Mucosa of descending colon (tissue), 3 donors: ENCODE measurements at regions not wholly inside any gene's neighbourhood (a gene's known extent, or its start where the extent isn't known, plus 50 kb on each side); places are given as distances from the start of the nearest gene placed in this dataset.

ENCODE experiments used
- ATAC-seq: fragments of 200-7000 bp; cut with Tn5 transposase; one replicate; pipeline ENCODE4 v1.9.1; 2020; ENCODE audit warnings: mild to moderate bottlenecking, moderate library complexity
- DNase-seq, 3 donors: peaks; one replicate each; pipeline ENCODE4 v3.0.0-alpha.2; 2020
- H3K36me3 ChIP-seq: fragments of 200-600 bp; one replicate; pipeline ENCODE4 v1.8.0; 2021; ENCODE audit warnings: low read depth, mild to moderate bottlenecking
- H3K4me1 ChIP-seq: fragments of 200-600 bp; one replicate; pipeline ENCODE4 v1.8.0; 2021; ENCODE audit warnings: low read depth, mild to moderate bottlenecking
- H3K4me3 ChIP-seq: fragments of 200-600 bp; one replicate; pipeline ENCODE4 v1.8.0; 2021; ENCODE audit warnings: mild to moderate bottlenecking
- H3K9me3 ChIP-seq: fragments of 200-600 bp; one replicate; pipeline ENCODE4 v1.8.0; 2021; ENCODE audit warnings: mild to moderate bottlenecking
- CTCF ChIP-seq: fragments of 200-600 bp; IDR thresholded peaks from one replicate; pipeline ENCODE4 v1.8.0; 2022; ENCODE audit warnings: antibody characterized with exemption, mild to moderate bottlenecking
- intact Hi-C, 2 donors: fragments of 100-400 bp; cut with DNase I in 1 of 2; cut with micrococcal nuclease in 1 of 2; formaldehyde crosslinking; loops; one replicate each; pipeline versions ENCODE4 v1.11.0 to v1.11.1; 2022; cut with DNase I, micrococcal nuclease
- donor health status: DM: no; HTN: no; CAD: no; lungs with moderate emphysema.
- donor health status: DM: no; HTN: no; CAD: no.
- donor health status: DM: no; HTN: yes; CAD: no.

- Histone ChIP-seq H3K9me3 (no peaks in the 10 kb centered on the region), H3K36me3 (no peaks in the 10 kb centered on the region), H3K4me3 (no peak overlapping the region), H3K4me1 (no peaks in the 10 kb centered on the region)
- no peak for TF ChIP-seq CTCF
- ATAC-seq, result no peak
- intact Hi-C loops, result no loop called here
- no peak for DNase-seq
These were observed 429.4 kb upstream of the PROK2 start for GRCh38 chr3:72214066-72214951.

GRCh38 chr3:72213296-72214065, 428.5 kb upstream of the PROK2 start:
- Histone ChIP-seq H3K9me3 (no peaks in the 10 kb centered on the region), H3K4me3 (no peak overlapping the region), H3K36me3 (no peaks in the 10 kb centered on the region), H3K4me1 (no peaks in the 10 kb centered on the region)
- DNase-seq, result no peak
- no peak for TF ChIP-seq CTCF
- intact Hi-C loops, result no loop called here
- no peak for ATAC-seq

GRCh38 chr3:72212396-72212795, 427.4 kb upstream of the PROK2 start:
- no peak for TF ChIP-seq CTCF
- ATAC-seq (no peak), DNase-seq (no peak)
- no peaks in the 10 kb centered on the region for H3K36me3 ChIP-seq
- no peak overlapping the region for H3K4me3 ChIP-seq
- intact Hi-C loops, result no loop called here
- H3K9me3 ChIP-seq, result no peaks in the 10 kb centered on the region
- no peaks in the 10 kb centered on the region for H3K4me1 ChIP-seq

GRCh38 chr3:72210261-72210660, 425.3 kb upstream of the PROK2 start:
- H3K36me3 ChIP-seq, result no peaks in the 10 kb centered on the region
- DNase-seq (no peak), ATAC-seq (no peak)
- intact Hi-C loops, result no loop called here
- no peak for TF ChIP-seq CTCF
- H3K9me3 ChIP-seq, result no peaks in the 10 kb centered on the region
- no peaks in the 10 kb centered on the region for H3K4me1 ChIP-seq
- H3K4me3 ChIP-seq, result no peak overlapping the region

GRCh38 chr3:72205297-72205826, 420.4 kb upstream of the PROK2 start:
- ATAC-seq (no peak), DNase-seq (no peak)
- TF ChIP-seq CTCF, result no peak
- no peak overlapping the region for H3K4me3 ChIP-seq
- H3K36me3 ChIP-seq, result no peaks in the 10 kb centered on the region
- no peaks in the 10 kb centered on the region for H3K4me1 ChIP-seq
- intact Hi-C loops, result no loop called here
- H3K9me3 ChIP-seq, result no peaks in the 10 kb centered on the region
